A673 (cell line): ENCODE measurements at regions not wholly inside any gene's neighbourhood (a gene's known extent, or its start where the extent isn't known, plus 50 kb on each side); places are given as distances from the start of the nearest gene placed in this dataset.

Experiments
- EZH2 ChIP-seq: fragments of 200-600 bp; sonication (generic); IDR thresholded peaks from 2 replicates; pipeline ENCODE4 v1.6.1; 2017; ENCODE audit warnings: borderline replicate concordance, low read depth, mild to moderate bottlenecking, mixed read lengths, antibody characterized with exemption, low read length; ENCODE audit not compliant: poor library complexity, severe bottlenecking
- TF ChIP-seq, protein P1 (sequence below): fragments of 300-800, 200-600 bp; sonication (generic); conservative IDR thresholded peaks from 2 replicates; pipeline ENCODE4 v1.5.1; 2017; ENCODE audit warnings: low read depth, mild to moderate bottlenecking, antibody characterized with exemption, low read length, moderate library complexity, mixed read lengths

DNA sequence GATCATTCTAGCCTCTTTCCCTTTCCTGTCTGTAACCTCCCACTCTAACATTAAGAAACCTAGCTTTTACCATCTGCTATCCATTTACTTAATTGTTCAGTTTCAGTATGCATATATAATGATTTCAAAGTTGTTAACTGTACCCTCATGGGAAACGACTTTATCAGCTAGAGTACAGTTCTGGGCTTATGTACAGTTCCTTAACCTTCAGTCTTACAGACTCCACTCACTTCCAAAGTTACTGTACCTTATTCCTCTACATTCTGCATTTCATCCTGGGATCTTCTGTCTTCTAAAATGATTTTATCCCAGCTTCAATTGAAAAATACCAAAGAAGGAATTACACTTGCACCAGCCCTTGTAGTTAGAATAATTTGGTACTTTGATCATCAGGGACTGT is 108.7 kb upstream of the KCNE2 start:
- TF ChIP-seq, protein P1, sequence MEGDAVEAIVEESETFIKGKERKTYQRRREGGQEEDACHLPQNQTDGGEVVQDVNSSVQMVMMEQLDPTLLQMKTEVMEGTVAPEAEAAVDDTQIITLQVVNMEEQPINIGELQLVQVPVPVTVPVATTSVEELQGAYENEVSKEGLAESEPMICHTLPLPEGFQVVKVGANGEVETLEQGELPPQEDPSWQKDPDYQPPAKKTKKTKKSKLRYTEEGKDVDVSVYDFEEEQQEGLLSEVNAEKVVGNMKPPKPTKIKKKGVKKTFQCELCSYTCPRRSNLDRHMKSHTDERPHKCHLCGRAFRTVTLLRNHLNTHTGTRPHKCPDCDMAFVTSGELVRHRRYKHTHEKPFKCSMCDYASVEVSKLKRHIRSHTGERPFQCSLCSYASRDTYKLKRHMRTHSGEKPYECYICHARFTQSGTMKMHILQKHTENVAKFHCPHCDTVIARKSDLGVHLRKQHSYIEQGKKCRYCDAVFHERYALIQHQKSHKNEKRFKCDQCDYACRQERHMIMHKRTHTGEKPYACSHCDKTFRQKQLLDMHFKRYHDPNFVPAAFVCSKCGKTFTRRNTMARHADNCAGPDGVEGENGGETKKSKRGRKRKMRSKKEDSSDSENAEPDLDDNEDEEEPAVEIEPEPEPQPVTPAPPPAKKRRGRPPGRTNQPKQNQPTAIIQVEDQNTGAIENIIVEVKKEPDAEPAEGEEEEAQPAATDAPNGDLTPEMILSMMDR: no peak
- TF ChIP-seq EZH2: no peak
